Uterus (tissue), 2 donors: ENCODE measurements at regions not wholly inside any gene's neighbourhood (a gene's known extent, or its start where the extent isn't known, plus 50 kb on each side); places are given as distances from the start of the nearest gene placed in this dataset.

ENCODE experiments used
- CTCF ChIP-seq, 4 experiments: fragments of 200-600 bp in 2 of 4; fragments of 450-650 bp in 2 of 4; sonication (generic) in 2 of 4; IDR thresholded peaks; one replicate each; pipeline ENCODE4 v1.5.1; 2016 to 2019; ENCODE audit warnings: antibody characterized with exemption in 4 of 4, mild to moderate bottlenecking in 2 of 4, moderate library complexity in 1 of 4
- POLR2A ChIP-seq, 2 donors: fragments of 450-650 bp; IDR thresholded peaks; one replicate each; pipeline ENCODE4 v1.6.1; 2016; ENCODE audit warnings: antibody characterized with exemption in 2 of 2, mild to moderate bottlenecking in 1 of 2, moderate library complexity in 1 of 2

DNA sequence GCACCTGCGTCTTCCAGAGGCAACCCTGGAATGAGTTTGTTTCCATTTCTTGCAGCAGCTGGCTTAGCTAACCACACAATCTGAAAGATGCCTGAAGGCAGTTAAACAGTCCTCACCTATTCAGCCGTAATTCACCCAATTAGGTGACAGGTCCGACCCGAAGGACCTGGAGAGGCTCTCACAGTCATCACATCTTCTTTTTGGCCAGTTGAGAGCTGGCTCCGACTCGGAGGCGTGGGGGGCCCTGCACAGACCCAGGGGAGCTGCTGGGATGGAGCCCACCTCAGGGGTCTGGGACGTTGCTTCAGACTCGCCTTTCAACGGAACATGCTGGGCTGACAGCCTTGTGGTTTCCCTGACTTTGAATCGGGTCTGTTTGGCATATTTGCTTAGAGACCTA is 187.3 kb downstream of the RTP5 start:
- no peak for TF ChIP-seq CTCF (IDR thresholded peaks at IDR 0.05)
- no peak for TF ChIP-seq POLR2A (IDR thresholded peaks at IDR 0.05)
